H1 (cell line): ENCODE measurements at regions not wholly inside any gene's neighbourhood (a gene's known extent, or its start where the extent isn't known, plus 50 kb on each side); places are given as distances from the start of the nearest gene placed in this dataset.

Experiments used
- CTCF ChIA-PET: fragments of 300-600 bp; sonication (Branson Sonifier 250); formaldehyde crosslinking; loops from one replicate; lab custom pipeline; 2021; ENCODE audit not compliant: partially characterized antibody; lab: Charles Lee
- POLR2A ChIA-PET: fragments of 300-600 bp; sonication (Branson Sonifier 250); formaldehyde crosslinking; loops from one replicate; lab custom pipeline; 2021; ENCODE audit warnings: inconsistent platforms; ENCODE audit not compliant: partially characterized antibody; lab: Charles Lee
- DNase-seq, 2 experiments: peaks; one replicate each; pipeline versions ENCODE4 v3.0.0 to v3.0.0-alpha.2; 2010 to 2022; ENCODE audit warnings: low spot score in 2 of 2, low read depth in 1 of 2, mixed read lengths in 1 of 2
- FAIRE-seq: peaks from 2 replicates; lab custom pipeline; 2011; peaks lifted over from hg19 to GRCh38; lab: Jason Lieb, UNC
- H2AFZ ChIP-seq: 2 replicates; pipeline ENCODE4 v1.8.1; 2012; ENCODE audit warnings: low read length, inconsistent platforms
- H2AK5ac ChIP-seq: 2 replicates; pipeline ENCODE4 v1.6.1; 2013; ENCODE audit warnings: low read depth, low read length
- H2BK120ac ChIP-seq: replicated peaks from 2 replicates; pipeline ENCODE3; 2013; ENCODE audit warnings: low read depth, low read length, inconsistent platforms
- H2BK12ac ChIP-seq: 2 replicates; pipeline ENCODE4 v1.6.1; 2013; ENCODE audit warnings: low read depth, low read length
- H2BK15ac ChIP-seq: 2 replicates; pipeline ENCODE4 v1.6.1; 2013; ENCODE audit warnings: low read length
- H2BK20ac ChIP-seq: 2 replicates; pipeline ENCODE4 v1.6.1; 2013; ENCODE audit warnings: low read length
- H2BK5ac ChIP-seq: 2 replicates; pipeline ENCODE4 v1.6.1; 2013; ENCODE audit warnings: low read depth, low read length
- H3K14ac ChIP-seq: 2 replicates; pipeline ENCODE4 v1.6.1; 2013; ENCODE audit warnings: inconsistent platforms; ENCODE audit not compliant: insufficient read length
- H3K18ac ChIP-seq: 2 replicates; pipeline ENCODE4 v1.6.1; 2013; ENCODE audit warnings: low read length; ENCODE audit errors: extremely low read depth
- H3K23ac ChIP-seq: 2 replicates; pipeline ENCODE4 v1.6.1; 2013; ENCODE audit warnings: inconsistent platforms; ENCODE audit not compliant: insufficient read length
- H3K23me2 ChIP-seq: 2 replicates; pipeline ENCODE4 v1.6.1; 2013; ENCODE audit warnings: low read depth, low read length
- H3K27ac ChIP-seq: 2 replicates; pipeline ENCODE4 v1.6.1; 2011; ENCODE audit warnings: low read depth, low read length, inconsistent platforms
- H3K27me3 ChIP-seq, 4 experiments: replicated peaks in 1 of 4; 1 replicate in 1 of 4; 2 replicates in 3 of 4; pipeline versions ENCODE4 v1.6.1 to v1.8.1; 2011 to 2013; ENCODE audit warnings: low read length in 3 of 4, mild to moderate bottlenecking in 3 of 4, inconsistent platforms in 2 of 4, mixed read lengths in 2 of 4, moderate library complexity in 1 of 4; ENCODE audit not compliant: control insufficient read depth in 3 of 4, insufficient read depth in 3 of 4; ENCODE audit errors: extremely low read depth in 1 of 4
- H3K36me3 ChIP-seq, 4 experiments: 2 replicates each; pipeline versions ENCODE4 v1.6.1 to v1.8.1; 2011 to 2013; ENCODE audit warnings: mild to moderate bottlenecking in 4 of 4, low read length in 3 of 4, moderate library complexity in 2 of 4, control low read depth in 1 of 4, inconsistent platforms in 1 of 4; ENCODE audit not compliant: insufficient read depth in 4 of 4, control insufficient read depth in 2 of 4
- H3K4ac ChIP-seq: replicated peaks from 2 replicates; pipeline ENCODE3; 2013; ENCODE audit warnings: low read length, low read depth, mixed read lengths, inconsistent platforms; ENCODE audit not compliant: insufficient read length
- H3K4me1 ChIP-seq, 4 experiments: replicated peaks in 1 of 4; 1 replicate in 1 of 4; 2 replicates in 3 of 4; pipeline versions ENCODE4 v1.6.1 to v1.8.1; 2011 to 2013; ENCODE audit warnings: low read length in 3 of 4, inconsistent platforms in 2 of 4, mixed read lengths in 1 of 4; ENCODE audit not compliant: insufficient read depth in 4 of 4, control insufficient read depth in 3 of 4
- H3K4me2 ChIP-seq, 2 experiments: 2 replicates each; pipeline versions ENCODE4 v1.6.1 to v1.8.1; 2011 to 2013; ENCODE audit warnings: low read depth in 2 of 2, low read length in 2 of 2, control low read depth in 1 of 2, inconsistent platforms in 1 of 2, mild to moderate bottlenecking in 1 of 2; ENCODE audit not compliant: insufficient read depth in 1 of 2
- H3K4me3 ChIP-seq, 4 experiments: fragments of 200-600, 300-600 bp in 1 of 4; sonication (generic), shearing (Covaris generic), sonication (Bioruptor Twin) in 1 of 4; 2 replicates each; pipeline versions ENCODE4 v1.5.1 to v1.8.1; 2011 to 2016; ENCODE audit warnings: low read length in 4 of 4, low read depth in 3 of 4, control low read depth in 2 of 4, inconsistent platforms in 2 of 4, mild to moderate bottlenecking in 2 of 4, mixed read lengths in 1 of 4, moderate library complexity in 1 of 4; ENCODE audit not compliant: insufficient read depth in 2 of 4; ENCODE audit errors: extremely low read depth in 1 of 4
- H3K56ac ChIP-seq: replicated peaks from 2 replicates; pipeline ENCODE3; 2013; ENCODE audit warnings: low read depth, mild to moderate bottlenecking, mixed read lengths, low read length, inconsistent platforms; ENCODE audit not compliant: insufficient read length
- H3K79me1 ChIP-seq: 2 replicates; pipeline ENCODE4 v1.6.1; 2013; ENCODE audit warnings: low read depth, low read length, control low read depth
- H3K79me2 ChIP-seq, 2 experiments: 2 replicates each; pipeline versions ENCODE4 v1.6.1 to v1.8.1; 2012 to 2013; ENCODE audit warnings: low read length in 2 of 2, mild to moderate bottlenecking in 2 of 2, inconsistent platforms in 1 of 2; ENCODE audit not compliant: insufficient read depth in 2 of 2, control insufficient read depth in 1 of 2
- H3K9ac ChIP-seq, 4 experiments: replicated peaks in 1 of 4; 1 replicate in 1 of 4; 2 replicates in 3 of 4; pipeline versions ENCODE4 v1.6.1 to v1.8.1; 2011 to 2013; ENCODE audit warnings: low read depth in 3 of 4, low read length in 3 of 4, control low read depth in 2 of 4, mild to moderate bottlenecking in 2 of 4, moderate library complexity in 2 of 4, inconsistent platforms in 1 of 4; ENCODE audit errors: extremely low read depth in 1 of 4
- H3K9me3 ChIP-seq, 2 experiments: 2 replicates each; pipeline versions ENCODE4 v1.6.1 to v1.8.1; 2012 to 2013; ENCODE audit warnings: mild to moderate bottlenecking in 2 of 2, moderate library complexity in 2 of 2, control low read depth in 1 of 2, inconsistent platforms in 1 of 2, low read depth in 1 of 2, low read length in 1 of 2, mixed read lengths in 1 of 2; ENCODE audit not compliant: insufficient read depth in 2 of 2
- H4K20me1 ChIP-seq, 2 experiments: replicated peaks in 1 of 2; 2 replicates each; pipeline versions ENCODE3 to v1.8.1; 2011 to 2013; ENCODE audit warnings: inconsistent platforms in 2 of 2, low read length in 2 of 2, mild to moderate bottlenecking in 1 of 2; ENCODE audit not compliant: insufficient read depth in 2 of 2, control insufficient read depth in 1 of 2
- H4K5ac ChIP-seq: 2 replicates; pipeline ENCODE4 v1.6.1; 2013; ENCODE audit warnings: low read length, low read depth, mixed read lengths, inconsistent platforms; ENCODE audit not compliant: insufficient read length
- H4K8ac ChIP-seq: 2 replicates; pipeline ENCODE4 v1.8.0; 2013; ENCODE audit warnings: mild to moderate bottlenecking, moderate library complexity, low read length, inconsistent platforms; ENCODE audit not compliant: insufficient read depth; ENCODE audit errors: extremely low read depth
- H4K91ac ChIP-seq: replicated peaks from 2 replicates; pipeline ENCODE3; 2013; ENCODE audit warnings: low read length, mixed read lengths, inconsistent platforms; ENCODE audit not compliant: insufficient read length
- BACH1 ChIP-seq: IDR thresholded peaks from 2 replicates; pipeline ENCODE4 v1.6.1; 2012; ENCODE audit warnings: low read length, improper control_type of control experiment
- FOSL1 ChIP-seq: IDR thresholded peaks from 2 replicates; pipeline ENCODE4 v1.6.1; 2011; ENCODE audit warnings: mild to moderate bottlenecking, low read depth, low read length, moderate library complexity; ENCODE audit not compliant: insufficient read depth
- JUN ChIP-seq: IDR thresholded peaks from 2 replicates; pipeline ENCODE4 v1.6.1; 2011; ENCODE audit warnings: low read depth, mild to moderate bottlenecking, improper control_type of control experiment, low read length
- KDM4A ChIP-seq: IDR thresholded peaks from one replicate; pipeline ENCODE4 v1.7.1; 2012; ENCODE audit warnings: low read depth, mild to moderate bottlenecking, moderate library complexity, low read length, inconsistent platforms; ENCODE audit not compliant: severe bottlenecking
- MAFK ChIP-seq: IDR thresholded peaks from 2 replicates; pipeline ENCODE4 v1.6.1; 2012; ENCODE audit warnings: low read depth, mild to moderate bottlenecking, improper control_type of control experiment, low read length
- NANOG ChIP-seq: IDR thresholded peaks from 2 replicates; pipeline ENCODE4 v1.6.1; 2011; ENCODE audit warnings: low read length, low read depth, mild to moderate bottlenecking, inconsistent platforms; ENCODE audit not compliant: insufficient read depth, poor library complexity, severe bottlenecking
- POLR2A ChIP-seq, 2 experiments: IDR thresholded peaks; 1 replicate in 1 of 2; 2 replicates in 1 of 2; pipeline ENCODE4 v1.6.1; 2011; ENCODE audit warnings: low read depth in 2 of 2, low read length in 2 of 2, mild to moderate bottlenecking in 2 of 2; ENCODE audit errors: control extremely low read depth in 1 of 2
- SIN3A ChIP-seq, 2 experiments: IDR thresholded peaks in 1 of 2; conservative IDR thresholded peaks in 1 of 2; 2 replicates each; pipeline ENCODE4 v1.6.1; 2011 to 2012; ENCODE audit warnings: low read length in 2 of 2, improper control_type of control experiment in 1 of 2, low read depth in 1 of 2, mild to moderate bottlenecking in 1 of 2
- SIRT6 ChIP-seq: IDR thresholded peaks from one replicate; pipeline ENCODE4 v1.7.1; 2012; ENCODE audit warnings: low read length, inconsistent platforms
- YY1 ChIP-seq: IDR thresholded peaks from 2 replicates; pipeline ENCODE4 v1.6.1; 2011; ENCODE audit warnings: low read depth, mild to moderate bottlenecking, low read length
- WGBS, 2 experiments: shearing (Covaris generic) in 1 of 2; methylation state at CpG; one replicate each; pipeline versions ENCODE4 v1.1.6 to v1.1.7; 2013 to 2015; ENCODE audit warnings: low lambda C conversion rate in 2 of 2, mixed read lengths in 2 of 2, inconsistent platforms in 1 of 2, low coverage in 1 of 2, missing lambda C conversion rate in 1 of 2; ENCODE audit not compliant: insufficient replicate concordance in 2 of 2, insufficient coverage in 1 of 2, insufficient read length in 1 of 2; ENCODE audit errors: extremely low coverage in 1 of 2, missing lambda C conversion rate in 1 of 2; 5-methylcytosine and 5-hydroxymethylcytosine counted together

DNA sequence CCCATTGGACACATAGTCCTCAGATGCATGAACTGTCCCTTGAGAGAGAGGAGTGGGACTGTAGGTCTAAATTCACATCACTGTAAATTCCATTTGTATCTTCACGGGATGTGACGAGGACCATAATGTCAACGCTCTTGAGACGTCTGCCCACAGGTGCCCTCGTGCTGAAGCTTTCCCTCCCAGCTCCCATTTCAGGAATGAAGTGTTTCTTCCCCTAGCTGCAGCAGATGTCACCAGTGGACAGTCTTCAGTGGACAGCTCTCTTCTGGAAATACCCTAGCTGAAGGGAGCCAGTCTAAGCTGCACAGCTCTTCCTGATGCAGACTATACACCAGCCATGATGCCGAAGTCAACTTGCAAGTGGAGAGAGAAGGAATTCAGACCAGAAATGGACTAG lies 217.4 kb upstream of the ECI2 start:
- no peaks in the 10 kb centered on the region for H4K20me1 ChIP-seq
- H2AK5ac ChIP-seq, result no peak overlapping the region
- no peak overlapping the region for H2BK5ac ChIP-seq
- no peak overlapping the region for H2BK12ac ChIP-seq
- H2BK120ac ChIP-seq, result no peak overlapping the region
- no peak overlapping the region for H2BK20ac ChIP-seq
- H3K79me2 ChIP-seq, result no peaks in the 10 kb centered on the region
- no peak overlapping the region for H3K9ac ChIP-seq
- H3K23ac ChIP-seq, result no peak overlapping the region
- no peak overlapping the region for H3K27ac ChIP-seq
- no peak overlapping the region for H3K18ac ChIP-seq
- CTCF ChIA-PET, result interaction anchor here (1.1 to 1.8 kb wide), 4 partner anchors 15 to 295 kb away, joined by 3 to 4 read pairs (median 4); no protein-coding TSS in a partner anchor
- H3K23me2 ChIP-seq, result no peaks in the 10 kb centered on the region
- TF ChIP-seq YY1, result no peak
- no peak for TF ChIP-seq FOSL1
- no peak for TF ChIP-seq SIN3A (conservative IDR thresholded peaks at IDR 0.05 in 1 of 2, IDR thresholded peaks at IDR 0.05 in 1 of 2; ENCODE audit: low read depth in 1 of 2, low read length in 2 of 2)
- no peak for TF ChIP-seq MAFK
- TF ChIP-seq KDM4A, result no peak
- TF ChIP-seq POLR2A (IDR thresholded peaks at IDR 0.05; ENCODE audit: control extremely low read depth in 1 of 2, low read depth in 2 of 2, low read length in 2 of 2), result no peak
- no peak for TF ChIP-seq SIRT6
- no peak for TF ChIP-seq BACH1
- TF ChIP-seq NANOG, result no peak
- no peak for TF ChIP-seq JUN
- TF ChIP-seq, all 59 proteins: peak for 0
- Histone ChIP-seq H3K4ac (no peak overlapping the region), H2AFZ (no peak overlapping the region), H4K91ac (no peak overlapping the region), H3K9me3 (0 out of 4 replicates have a peak, but pooled peaks cover 0 to 2% of the 10 kb centered on the region in 2 experiments), H4K5ac (no peak overlapping the region), H4K8ac (no peak overlapping the region), H3K4me3 (no peak overlapping the region), H3K27me3 (no peaks in the 10 kb centered on the region), H3K4me1 (no peaks in the 10 kb centered on the region), H3K56ac (no peak overlapping the region), H2BK15ac (no peak overlapping the region), H3K14ac (no peak overlapping the region), H3K79me1 (no peaks in the 10 kb centered on the region), H3K36me3 (no peaks in the 10 kb centered on the region), H3K4me2 (no peak overlapping the region)
- FAIRE-seq, result no peak
- DNase-seq, result no peak
- POLR2A ChIA-PET, result no interaction called here
- 93% methylated on average over 6 of the region's 6 CpGs; no CpG with 5 or more reads in 1 of the 2 experiments for WGBS, 2 experiments
